Subcutaneous abdominal adipose tissue (tissue), 5 donors: ENCODE measurements at regions not wholly inside any gene's neighbourhood (a gene's known extent, or its start where the extent isn't known, plus 50 kb on each side); places are given as distances from the start of the nearest gene placed in this dataset.
"Not testable (repeated sequence)": the region's sequence is repeated elsewhere in the genome, so short reads cannot be mapped to it uniquely, and the experiment has no call there.

ENCODE experiments used
- H3K27ac ChIP-seq: one replicate; pipeline ENCODE4 v1.7.0; 2013; ENCODE audit warnings: low read depth, mild to moderate bottlenecking, inconsistent platforms, low read length, moderate library complexity
- H3K27me3 ChIP-seq, 5 donors: one replicate each; pipeline ENCODE4 v1.7.0; 2013; ENCODE audit warnings: low read length in 5 of 5, inconsistent platforms in 1 of 5; ENCODE audit not compliant: control insufficient read depth in 5 of 5, insufficient read depth in 4 of 5
- H3K36me3 ChIP-seq, 5 donors: one replicate each; pipeline ENCODE4 v1.7.0; 2013; ENCODE audit warnings: low read length in 5 of 5; ENCODE audit not compliant: control insufficient read depth in 5 of 5, insufficient read depth in 5 of 5
- H3K4me1 ChIP-seq, 5 donors: one replicate each; pipeline ENCODE4 v1.7.0; 2013; ENCODE audit warnings: low read length in 5 of 5, mild to moderate bottlenecking in 3 of 5, moderate library complexity in 1 of 5; ENCODE audit not compliant: control insufficient read depth in 5 of 5, insufficient read depth in 5 of 5
- H3K4me3 ChIP-seq, 5 donors: one replicate each; pipeline ENCODE4 v1.7.0; 2013; ENCODE audit warnings: low read length in 5 of 5, low read depth in 1 of 5
- H3K9ac ChIP-seq, 5 donors: one replicate each; pipeline ENCODE4 v1.7.0; 2013; ENCODE audit warnings: low read length in 5 of 5, mild to moderate bottlenecking in 4 of 5, moderate library complexity in 3 of 5
- H3K9me3 ChIP-seq, 5 donors: one replicate each; pipeline ENCODE4 v1.7.0; 2013; ENCODE audit warnings: low read length in 5 of 5; ENCODE audit not compliant: control insufficient read depth in 5 of 5
- donor health status: healthy.
- donor health status: healthy.
- donor health status: healthy.
- donor health status: healthy.
- donor health status: healthy.

DNA sequence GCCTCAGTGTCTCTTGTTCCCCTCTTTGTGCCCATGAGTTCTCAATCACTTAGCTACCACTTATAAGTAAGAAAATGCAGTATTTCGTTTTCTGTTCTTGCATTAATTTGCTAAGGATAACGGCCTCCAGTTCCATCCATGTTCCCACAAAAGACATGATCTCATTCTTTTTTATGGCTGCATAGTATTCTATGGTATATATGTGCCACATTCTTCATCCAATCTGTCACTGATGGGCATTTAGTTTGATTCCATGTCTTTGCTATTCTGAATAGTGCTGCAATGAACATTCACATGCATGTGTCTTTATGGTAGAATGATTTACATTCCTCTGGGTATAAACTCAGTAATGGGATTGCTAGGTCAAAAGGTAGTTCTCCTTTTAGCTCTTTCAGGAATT, 283.2 kb upstream of the HNRNPA3 start:
- H3K9ac ChIP-seq, H3K27ac ChIP-seq, H3K4me1 ChIP-seq, H3K9me3 ChIP-seq, H3K4me3 ChIP-seq, H3K36me3 ChIP-seq, H3K27me3 ChIP-seq: not testable (repeated sequence)

DNA sequence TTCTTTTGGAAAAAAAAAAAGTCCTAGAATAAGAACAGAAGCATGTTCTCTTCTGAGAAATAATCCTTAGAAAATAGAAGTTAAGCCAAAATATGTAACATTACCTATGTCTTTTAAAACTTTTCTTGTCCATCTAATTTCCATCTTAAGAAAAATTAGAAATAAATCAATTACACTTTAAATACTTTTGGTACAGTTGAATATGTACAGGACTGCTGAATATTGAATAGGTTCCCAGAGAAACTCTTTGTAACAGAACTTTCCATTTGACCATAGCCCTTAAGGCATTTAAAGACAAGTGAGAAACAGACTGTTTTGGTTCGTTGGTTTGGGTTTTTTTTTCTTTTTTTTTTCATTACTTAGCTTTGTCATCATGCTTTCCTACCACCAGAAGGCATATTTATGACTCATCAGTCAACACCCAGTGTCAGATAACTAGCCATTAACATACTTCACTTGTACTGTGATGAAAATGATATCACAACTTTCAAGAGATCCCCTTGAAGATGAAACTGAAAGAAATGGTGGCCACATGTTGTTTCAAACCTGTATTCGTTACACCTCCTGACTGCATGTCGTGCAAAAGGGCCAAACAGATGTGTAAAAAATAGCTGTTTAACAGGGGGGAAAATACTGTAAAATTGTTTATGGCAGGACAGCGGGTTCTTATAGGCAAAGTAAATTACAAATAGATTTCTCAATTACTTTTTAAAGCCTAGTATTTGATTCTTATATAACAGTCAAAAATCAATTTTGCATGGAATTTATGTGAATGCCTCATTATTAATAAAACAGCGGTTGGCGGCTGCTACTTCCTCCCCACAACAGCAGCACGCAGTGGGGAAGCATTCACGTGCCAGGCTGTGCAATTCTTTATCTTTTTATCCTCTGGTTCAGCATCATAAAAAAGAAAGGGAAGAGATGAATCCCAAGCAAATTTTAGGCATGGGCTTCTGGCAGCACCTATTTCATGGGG, 280.7 kb upstream of the HNRNPA3 start:
- Histone ChIP-seq H3K9me3 (peaks cover 0 to 4% (median 0%) of the 10 kb centered on the region in 5 donors), H3K4me3 (no peak overlapping the region), H3K27me3 (no peaks in the 10 kb centered on the region), H3K36me3 (no peaks in the 10 kb centered on the region), H3K9ac (no peak overlapping the region), H3K4me1 (peaks cover 0 to 4% (median 0%) of the 10 kb centered on the region in 5 donors), H3K27ac (no peak overlapping the region)

DNA sequence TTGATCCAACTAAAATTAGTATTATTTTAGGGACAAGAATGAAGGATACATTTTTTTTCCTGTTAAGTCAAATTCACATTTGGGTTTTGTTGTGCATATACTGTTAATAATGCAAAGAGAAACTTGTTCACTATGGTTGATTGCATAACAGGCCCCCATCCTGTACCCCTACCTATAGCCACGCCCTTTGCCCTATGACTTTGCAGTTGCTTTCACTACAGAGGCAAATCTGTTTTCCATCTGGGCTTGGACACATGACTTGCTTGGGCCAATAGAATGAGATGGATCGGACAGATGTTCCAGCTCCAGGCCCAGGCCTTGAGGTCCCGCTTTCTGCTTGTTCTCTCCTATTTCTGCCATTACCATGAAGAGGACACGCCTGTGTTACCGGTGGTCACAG, 278.5 kb upstream of the HNRNPA3 start:
- Histone ChIP-seq H3K4me1 (no peaks in the 10 kb centered on the region), H3K27ac (no peak overlapping the region), H3K9ac (no peak overlapping the region), H3K36me3 (no peaks in the 10 kb centered on the region), H3K27me3 (peaks cover 0 to 2% (median 0%) of the 10 kb centered on the region in 5 donors), H3K4me3 (no peak overlapping the region), H3K9me3 (peaks cover 0 to 3% (median 0%) of the 10 kb centered on the region in 5 donors)

DNA sequence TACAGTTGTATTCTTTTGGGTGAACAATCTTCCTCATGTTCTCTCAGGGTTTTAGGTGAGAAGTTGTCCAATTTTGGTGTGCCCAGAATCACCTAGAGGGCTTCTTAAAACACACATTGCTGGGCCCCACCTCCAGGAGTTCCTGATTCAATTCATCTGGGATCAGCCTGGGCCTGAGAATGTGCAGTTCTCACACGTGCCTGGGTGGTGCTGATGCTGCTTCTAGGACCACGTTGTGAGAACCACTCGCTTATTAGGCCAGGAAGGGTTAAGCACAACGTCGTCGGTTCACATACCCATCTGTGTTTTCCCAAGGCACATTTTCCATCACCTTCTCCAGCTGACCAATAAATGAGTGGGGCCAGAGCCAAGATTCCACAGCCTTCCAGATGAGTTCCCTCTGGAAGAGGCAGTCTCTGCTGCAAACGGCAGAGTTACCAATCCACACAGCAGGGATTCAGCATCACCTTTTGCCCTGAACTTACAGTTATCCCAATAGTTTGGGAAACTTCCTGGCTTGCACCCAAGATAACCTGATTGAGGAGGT, 277.7 kb upstream of the HNRNPA3 start:
- Histone ChIP-seq H3K9me3 (no peaks in the 10 kb centered on the region), H3K9ac (no peak overlapping the region), H3K27ac (no peak overlapping the region), H3K27me3 (peaks cover 0 to 2% (median 0%) of the 10 kb centered on the region in 5 donors), H3K36me3 (no peaks in the 10 kb centered on the region), H3K4me3 (no peak overlapping the region), H3K4me1 (no peaks in the 10 kb centered on the region)

DNA sequence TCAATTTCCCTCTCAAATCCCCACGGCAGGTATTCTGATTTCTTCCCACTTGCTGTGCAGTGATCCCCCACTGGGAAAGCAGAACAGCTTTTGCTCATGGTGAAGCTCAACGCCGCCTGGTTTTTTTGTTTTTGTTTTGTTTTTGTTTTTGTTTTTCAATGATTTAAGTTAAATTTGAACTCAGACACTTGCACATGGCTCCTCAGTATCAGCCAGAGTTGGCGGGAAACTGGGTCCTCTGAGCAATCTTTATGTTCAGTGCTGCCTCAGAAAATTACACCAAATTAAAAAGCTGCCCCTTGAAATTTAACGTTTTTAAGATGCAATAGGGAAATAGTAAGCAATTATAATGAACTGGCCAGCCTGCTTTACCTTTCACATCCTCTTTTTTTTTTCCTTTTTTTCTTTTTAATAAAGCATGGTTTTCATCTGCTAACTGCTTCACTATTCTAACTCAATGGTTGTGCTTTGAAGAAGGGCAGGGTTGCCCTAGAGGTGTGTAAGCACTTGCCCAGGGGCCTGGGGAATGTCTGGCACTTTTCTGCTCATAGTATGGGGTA, 277.0 kb upstream of the HNRNPA3 start:
- Histone ChIP-seq H3K4me3 (no peak overlapping the region), H3K27ac (no peak overlapping the region), H3K9ac (no peak overlapping the region), H3K9me3 (no peaks in the 10 kb centered on the region), H3K27me3 (peaks cover 0 to 3% (median 0%) of the 10 kb centered on the region in 5 donors), H3K4me1 (no peaks in the 10 kb centered on the region), H3K36me3 (no peaks in the 10 kb centered on the region)

DNA sequence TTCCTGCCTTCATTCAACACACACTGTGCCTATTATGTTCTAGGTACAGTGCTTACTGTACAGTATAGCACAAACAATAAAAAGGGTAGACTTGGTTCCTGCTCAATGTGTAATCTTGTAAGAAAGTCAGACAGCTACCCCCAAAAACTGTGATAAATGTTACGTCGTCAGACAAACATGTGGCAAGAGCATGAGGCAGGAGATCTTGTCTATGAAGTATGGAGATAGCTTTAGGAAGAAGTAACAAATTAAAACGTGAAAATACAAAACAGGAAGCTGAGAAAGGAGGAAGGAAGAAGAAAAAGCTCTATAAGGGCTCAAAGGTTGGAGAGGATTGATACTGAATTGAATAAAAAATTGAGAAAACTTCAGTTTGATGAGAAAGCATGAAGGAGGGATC, 276.2 kb upstream of the HNRNPA3 start:
- Histone ChIP-seq H3K9ac (no peak overlapping the region), H3K27me3 (peaks cover 0 to 3% (median 0%) of the 10 kb centered on the region in 5 donors), H3K4me1 (no peaks in the 10 kb centered on the region), H3K9me3 (no peaks in the 10 kb centered on the region), H3K4me3 (no peak overlapping the region), H3K36me3 (no peaks in the 10 kb centered on the region), H3K27ac (no peak overlapping the region)

DNA sequence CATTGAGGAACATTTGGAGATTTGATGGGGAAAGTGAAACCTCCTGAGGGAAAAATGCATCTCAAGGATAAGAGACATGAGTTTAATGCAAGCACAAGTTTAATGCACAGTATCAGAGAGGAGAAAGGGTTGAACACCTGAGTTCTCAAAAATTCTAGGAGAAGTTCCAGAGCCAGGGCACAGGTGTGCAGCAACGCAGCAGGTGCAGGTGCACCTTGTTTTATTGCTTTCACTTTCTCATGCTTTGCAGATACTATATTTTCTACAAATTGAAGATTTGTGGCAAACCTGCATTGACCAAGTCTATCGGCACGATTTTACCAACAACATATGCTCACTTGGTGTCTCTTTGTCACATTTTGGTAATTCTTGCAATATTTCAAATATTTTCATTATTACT, 267.6 kb upstream of the HNRNPA3 start:
- no peaks in the 10 kb centered on the region for H3K36me3 ChIP-seq
- peaks cover 0 to 3% (median 0%) of the 10 kb centered on the region in 5 donors for H3K27me3 ChIP-seq
- H3K9ac ChIP-seq = no peak overlapping the region
- H3K4me1 ChIP-seq = no peaks in the 10 kb centered on the region
- H3K27ac ChIP-seq = no peak overlapping the region
- H3K9me3 ChIP-seq = no peaks in the 10 kb centered on the region
- no peak overlapping the region for H3K4me3 ChIP-seq

DNA sequence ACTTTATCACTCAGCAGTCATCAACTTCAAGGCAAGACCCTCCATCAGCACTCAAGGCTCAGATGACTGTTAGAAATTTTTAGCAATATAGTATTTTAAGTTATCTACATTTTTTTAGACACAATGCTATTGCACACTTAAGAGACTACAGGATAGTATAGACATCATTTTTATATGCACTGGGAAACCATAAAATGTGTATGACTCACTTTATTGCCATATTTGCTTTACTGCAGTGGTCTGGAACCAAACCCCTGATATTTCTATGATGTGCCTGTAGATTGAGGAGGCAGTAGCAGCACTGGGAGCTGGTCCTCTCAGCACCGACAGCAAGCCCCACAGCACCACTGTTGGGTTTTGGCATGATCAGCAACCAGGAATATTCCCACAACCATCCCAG, 264.8 kb upstream of the HNRNPA3 start:
- H3K27me3 ChIP-seq = no peaks in the 10 kb centered on the region
- H3K9ac ChIP-seq = no peak overlapping the region
- no peaks in the 10 kb centered on the region for H3K36me3 ChIP-seq
- H3K4me1 ChIP-seq = no peaks in the 10 kb centered on the region
- peaks cover 0 to 4% (median 0%) of the 10 kb centered on the region in 5 donors for H3K9me3 ChIP-seq
- no peak overlapping the region for H3K27ac ChIP-seq
- no peak overlapping the region for H3K4me3 ChIP-seq

DNA sequence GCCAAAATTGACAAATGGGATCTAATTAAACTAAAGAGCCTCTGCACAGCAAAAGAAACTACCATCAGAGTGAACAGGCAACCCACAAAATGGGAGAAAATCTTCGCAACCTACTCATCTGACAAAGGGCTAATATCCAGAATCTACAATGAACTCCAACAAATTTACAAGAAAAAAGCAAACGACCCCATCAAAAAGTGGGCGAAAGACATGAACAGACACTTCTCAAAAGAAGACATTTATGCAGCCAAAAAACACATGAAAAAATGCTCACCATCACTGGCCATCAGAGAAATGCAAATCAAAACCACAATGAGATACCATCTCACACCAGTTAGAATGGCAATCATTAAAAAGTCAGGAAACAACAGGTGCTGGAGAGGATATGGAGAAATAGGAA, 261.4 kb upstream of the HNRNPA3 start:
- H3K27ac ChIP-seq, H3K9ac ChIP-seq, H3K4me1 ChIP-seq, H3K27me3 ChIP-seq, H3K36me3 ChIP-seq, H3K4me3 ChIP-seq, H3K9me3 ChIP-seq: not testable (repeated sequence)

DNA sequence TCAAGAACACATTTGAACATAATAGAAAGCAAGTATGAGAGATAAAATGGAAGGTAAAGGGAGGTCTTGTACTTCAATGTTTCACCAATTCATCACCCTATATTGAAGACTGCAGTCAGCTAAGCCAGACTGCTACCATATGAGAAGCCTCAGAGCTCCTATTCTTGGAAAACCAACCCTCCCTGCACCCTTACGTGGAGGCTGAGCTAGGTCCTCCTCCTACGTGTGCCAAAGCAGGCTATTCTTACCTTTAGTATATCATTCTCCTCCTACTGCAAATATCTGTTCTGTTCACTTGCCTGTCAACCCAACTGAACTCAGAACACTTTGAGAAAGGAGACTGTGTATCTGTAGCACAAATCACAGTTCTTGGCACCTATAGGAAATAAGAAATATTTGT, 255.8 kb upstream of the HNRNPA3 start:
- Histone ChIP-seq H3K4me1 (peaks cover 0 to 8% (median 5%) of the 10 kb centered on the region in 5 donors), H3K27me3 (no peaks in the 10 kb centered on the region), H3K27ac (no peak overlapping the region), H3K9ac (no peak overlapping the region), H3K4me3 (no peak overlapping the region), H3K36me3 (no peaks in the 10 kb centered on the region), H3K9me3 (no peaks in the 10 kb centered on the region)
